H1 (cell line): ENCODE measurements at regions not wholly inside any gene's neighbourhood (a gene's known extent, or its start where the extent isn't known, plus 50 kb on each side); places are given as distances from the start of the nearest gene placed in this dataset.

Experiments used
- CTCF ChIA-PET: fragments of 300-600 bp; sonication (Branson Sonifier 250); formaldehyde crosslinking; loops from one replicate; lab custom pipeline; 2021; ENCODE audit not compliant: partially characterized antibody; lab: Charles Lee
- POLR2A ChIA-PET: fragments of 300-600 bp; sonication (Branson Sonifier 250); formaldehyde crosslinking; loops from one replicate; lab custom pipeline; 2021; ENCODE audit warnings: inconsistent platforms; ENCODE audit not compliant: partially characterized antibody; lab: Charles Lee
- DNase-seq, 2 experiments: peaks; one replicate each; pipeline versions ENCODE4 v3.0.0 to v3.0.0-alpha.2; 2010 to 2022; ENCODE audit warnings: low spot score in 2 of 2, low read depth in 1 of 2, mixed read lengths in 1 of 2
- FAIRE-seq: peaks from 2 replicates; lab custom pipeline; 2011; peaks lifted over from hg19 to GRCh38; lab: Jason Lieb, UNC
- H2AFZ ChIP-seq: 2 replicates; pipeline ENCODE4 v1.8.1; 2012; ENCODE audit warnings: low read length, inconsistent platforms
- H2AK5ac ChIP-seq: 2 replicates; pipeline ENCODE4 v1.6.1; 2013; ENCODE audit warnings: low read depth, low read length
- H2BK120ac ChIP-seq: replicated peaks from 2 replicates; pipeline ENCODE3; 2013; ENCODE audit warnings: low read depth, low read length, inconsistent platforms
- H2BK12ac ChIP-seq: 2 replicates; pipeline ENCODE4 v1.6.1; 2013; ENCODE audit warnings: low read depth, low read length
- H2BK15ac ChIP-seq: 2 replicates; pipeline ENCODE4 v1.6.1; 2013; ENCODE audit warnings: low read length
- H2BK20ac ChIP-seq: 2 replicates; pipeline ENCODE4 v1.6.1; 2013; ENCODE audit warnings: low read length
- H2BK5ac ChIP-seq: 2 replicates; pipeline ENCODE4 v1.6.1; 2013; ENCODE audit warnings: low read depth, low read length
- H3K14ac ChIP-seq: 2 replicates; pipeline ENCODE4 v1.6.1; 2013; ENCODE audit warnings: inconsistent platforms; ENCODE audit not compliant: insufficient read length
- H3K18ac ChIP-seq: 2 replicates; pipeline ENCODE4 v1.6.1; 2013; ENCODE audit warnings: low read length; ENCODE audit errors: extremely low read depth
- H3K23ac ChIP-seq: 2 replicates; pipeline ENCODE4 v1.6.1; 2013; ENCODE audit warnings: inconsistent platforms; ENCODE audit not compliant: insufficient read length
- H3K23me2 ChIP-seq: 2 replicates; pipeline ENCODE4 v1.6.1; 2013; ENCODE audit warnings: low read depth, low read length
- H3K27ac ChIP-seq: 2 replicates; pipeline ENCODE4 v1.6.1; 2011; ENCODE audit warnings: low read depth, low read length, inconsistent platforms
- H3K27me3 ChIP-seq, 4 experiments: replicated peaks in 1 of 4; 1 replicate in 1 of 4; 2 replicates in 3 of 4; pipeline versions ENCODE4 v1.6.1 to v1.8.1; 2011 to 2013; ENCODE audit warnings: low read length in 3 of 4, mild to moderate bottlenecking in 3 of 4, inconsistent platforms in 2 of 4, mixed read lengths in 2 of 4, moderate library complexity in 1 of 4; ENCODE audit not compliant: control insufficient read depth in 3 of 4, insufficient read depth in 3 of 4; ENCODE audit errors: extremely low read depth in 1 of 4
- H3K36me3 ChIP-seq, 4 experiments: 2 replicates each; pipeline versions ENCODE4 v1.6.1 to v1.8.1; 2011 to 2013; ENCODE audit warnings: mild to moderate bottlenecking in 4 of 4, low read length in 3 of 4, moderate library complexity in 2 of 4, control low read depth in 1 of 4, inconsistent platforms in 1 of 4; ENCODE audit not compliant: insufficient read depth in 4 of 4, control insufficient read depth in 2 of 4
- H3K4ac ChIP-seq: replicated peaks from 2 replicates; pipeline ENCODE3; 2013; ENCODE audit warnings: low read length, low read depth, mixed read lengths, inconsistent platforms; ENCODE audit not compliant: insufficient read length
- H3K4me1 ChIP-seq, 4 experiments: replicated peaks in 1 of 4; 1 replicate in 1 of 4; 2 replicates in 3 of 4; pipeline versions ENCODE4 v1.6.1 to v1.8.1; 2011 to 2013; ENCODE audit warnings: low read length in 3 of 4, inconsistent platforms in 2 of 4, mixed read lengths in 1 of 4; ENCODE audit not compliant: insufficient read depth in 4 of 4, control insufficient read depth in 3 of 4
- H3K4me2 ChIP-seq, 2 experiments: 2 replicates each; pipeline versions ENCODE4 v1.6.1 to v1.8.1; 2011 to 2013; ENCODE audit warnings: low read depth in 2 of 2, low read length in 2 of 2, control low read depth in 1 of 2, inconsistent platforms in 1 of 2, mild to moderate bottlenecking in 1 of 2; ENCODE audit not compliant: insufficient read depth in 1 of 2
- H3K4me3 ChIP-seq, 4 experiments: fragments of 200-600, 300-600 bp in 1 of 4; sonication (generic), shearing (Covaris generic), sonication (Bioruptor Twin) in 1 of 4; 2 replicates each; pipeline versions ENCODE4 v1.5.1 to v1.8.1; 2011 to 2016; ENCODE audit warnings: low read length in 4 of 4, low read depth in 3 of 4, control low read depth in 2 of 4, inconsistent platforms in 2 of 4, mild to moderate bottlenecking in 2 of 4, mixed read lengths in 1 of 4, moderate library complexity in 1 of 4; ENCODE audit not compliant: insufficient read depth in 2 of 4; ENCODE audit errors: extremely low read depth in 1 of 4
- H3K56ac ChIP-seq: replicated peaks from 2 replicates; pipeline ENCODE3; 2013; ENCODE audit warnings: low read depth, mild to moderate bottlenecking, mixed read lengths, low read length, inconsistent platforms; ENCODE audit not compliant: insufficient read length
- H3K79me1 ChIP-seq: 2 replicates; pipeline ENCODE4 v1.6.1; 2013; ENCODE audit warnings: low read depth, low read length, control low read depth
- H3K79me2 ChIP-seq, 2 experiments: 2 replicates each; pipeline versions ENCODE4 v1.6.1 to v1.8.1; 2012 to 2013; ENCODE audit warnings: low read length in 2 of 2, mild to moderate bottlenecking in 2 of 2, inconsistent platforms in 1 of 2; ENCODE audit not compliant: insufficient read depth in 2 of 2, control insufficient read depth in 1 of 2
- H3K9ac ChIP-seq, 4 experiments: replicated peaks in 1 of 4; 1 replicate in 1 of 4; 2 replicates in 3 of 4; pipeline versions ENCODE4 v1.6.1 to v1.8.1; 2011 to 2013; ENCODE audit warnings: low read depth in 3 of 4, low read length in 3 of 4, control low read depth in 2 of 4, mild to moderate bottlenecking in 2 of 4, moderate library complexity in 2 of 4, inconsistent platforms in 1 of 4; ENCODE audit errors: extremely low read depth in 1 of 4
- H3K9me3 ChIP-seq, 2 experiments: 2 replicates each; pipeline versions ENCODE4 v1.6.1 to v1.8.1; 2012 to 2013; ENCODE audit warnings: mild to moderate bottlenecking in 2 of 2, moderate library complexity in 2 of 2, control low read depth in 1 of 2, inconsistent platforms in 1 of 2, low read depth in 1 of 2, low read length in 1 of 2, mixed read lengths in 1 of 2; ENCODE audit not compliant: insufficient read depth in 2 of 2
- H4K20me1 ChIP-seq, 2 experiments: replicated peaks in 1 of 2; 2 replicates each; pipeline versions ENCODE3 to v1.8.1; 2011 to 2013; ENCODE audit warnings: inconsistent platforms in 2 of 2, low read length in 2 of 2, mild to moderate bottlenecking in 1 of 2; ENCODE audit not compliant: insufficient read depth in 2 of 2, control insufficient read depth in 1 of 2
- H4K5ac ChIP-seq: 2 replicates; pipeline ENCODE4 v1.6.1; 2013; ENCODE audit warnings: low read length, low read depth, mixed read lengths, inconsistent platforms; ENCODE audit not compliant: insufficient read length
- H4K8ac ChIP-seq: 2 replicates; pipeline ENCODE4 v1.8.0; 2013; ENCODE audit warnings: mild to moderate bottlenecking, moderate library complexity, low read length, inconsistent platforms; ENCODE audit not compliant: insufficient read depth; ENCODE audit errors: extremely low read depth
- H4K91ac ChIP-seq: replicated peaks from 2 replicates; pipeline ENCODE3; 2013; ENCODE audit warnings: low read length, mixed read lengths, inconsistent platforms; ENCODE audit not compliant: insufficient read length
- SP1 ChIP-seq: IDR thresholded peaks from 2 replicates; pipeline ENCODE4 v1.6.1; 2011; ENCODE audit warnings: low read depth, low read length
- TAF7 ChIP-seq: optimal IDR thresholded peaks from 2 replicates; pipeline ENCODE3; 2011; ENCODE audit warnings: low read depth, mild to moderate bottlenecking, inconsistent platforms, low read length, moderate library complexity, borderline replicate concordance
- WGBS, 2 experiments: shearing (Covaris generic) in 1 of 2; methylation state at CpG; one replicate each; pipeline versions ENCODE4 v1.1.6 to v1.1.7; 2013 to 2015; ENCODE audit warnings: low lambda C conversion rate in 2 of 2, mixed read lengths in 2 of 2, inconsistent platforms in 1 of 2, low coverage in 1 of 2, missing lambda C conversion rate in 1 of 2; ENCODE audit not compliant: insufficient replicate concordance in 2 of 2, insufficient coverage in 1 of 2, insufficient read length in 1 of 2; ENCODE audit errors: extremely low coverage in 1 of 2, missing lambda C conversion rate in 1 of 2; 5-methylcytosine and 5-hydroxymethylcytosine counted together

- no peak overlapping the region for H3K4me3 ChIP-seq
- no peak overlapping the region for H3K9ac ChIP-seq
- H4K20me1 ChIP-seq, result no peaks in the 10 kb centered on the region
- no peak overlapping the region for H3K27ac ChIP-seq
- H2BK15ac ChIP-seq, result no peak overlapping the region
- no peak overlapping the region for H3K4me2 ChIP-seq
- H2BK12ac ChIP-seq, result no peak overlapping the region
- whole genome bisulfite sequencing, 2 experiments, result 90% methylated on average over 3 of the region's 3 CpGs; no CpG with 5 or more reads in 1 of the 2 experiments
- no peak overlapping the region for H3K18ac ChIP-seq
- H3K79me2 ChIP-seq, result no peaks in the 10 kb centered on the region
- H2BK120ac ChIP-seq, result no peak overlapping the region
- no peak overlapping the region for H3K56ac ChIP-seq
- H3K14ac ChIP-seq, result no peak overlapping the region
- no peaks in the 10 kb centered on the region for H3K23me2 ChIP-seq
- H2BK20ac ChIP-seq, result no peak overlapping the region
- no peak overlapping the region for H3K4ac ChIP-seq
- H4K5ac ChIP-seq, result no peak overlapping the region
- TF ChIP-seq SP1 (no peak), TAF7 (no peak)
- H3K9me3 ChIP-seq, result peaks cover 14 to 15% of the 10 kb centered on the region in 2 experiments
- H2AK5ac ChIP-seq, result no peak overlapping the region
- H4K91ac ChIP-seq, result no peak overlapping the region
- H4K8ac ChIP-seq, result no peak overlapping the region
- H3K36me3 ChIP-seq, result no peaks in the 10 kb centered on the region; a peak in 1 of 8 replicates
- POLR2A ChIA-PET, result no interaction called here
- H3K4me1 ChIP-seq, result no peaks in the 10 kb centered on the region
- DNase-seq, result no peak
- no peak for FAIRE-seq
- CTCF ChIA-PET, result no interaction called here
- H3K27me3 ChIP-seq, result no peaks in the 10 kb centered on the region
- H2AFZ ChIP-seq, result no peak overlapping the region
- H3K79me1 ChIP-seq, result no peaks in the 10 kb centered on the region
- no peak overlapping the region for H3K23ac ChIP-seq
- H2BK5ac ChIP-seq, result no peak overlapping the region
Observed at GRCh38 chr2:150792780-150793300, 305.4 kb upstream of the RND3 start.
